ENCODE measurements at regions not wholly inside any gene's neighbourhood (a gene's known extent, or its start where the extent isn't known, plus 50 kb on each side); places are given as distances from the start of the nearest gene placed in this dataset.

DNA sequence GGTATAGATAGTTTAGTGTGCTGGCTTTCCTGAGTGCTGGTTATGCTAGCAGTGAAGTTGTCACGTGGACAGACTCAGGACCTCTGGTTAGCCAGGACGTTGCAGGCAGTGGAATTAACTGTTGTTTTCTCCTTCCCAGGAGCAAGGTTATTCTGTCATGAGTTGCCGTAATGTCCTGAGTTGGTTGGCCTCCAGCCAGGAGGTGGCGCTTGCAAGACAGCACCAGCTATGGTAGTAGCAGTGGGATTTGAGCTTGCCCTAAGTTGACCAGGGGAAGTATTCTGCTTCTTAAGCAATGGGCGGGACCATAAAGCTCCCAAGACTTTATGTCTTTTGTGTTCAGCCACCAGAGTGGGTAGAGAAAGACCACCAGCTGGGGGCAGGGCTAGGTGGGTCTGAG lies 240.7 kb upstream of the DNAJC19 start:
- no CpG with 5 or more reads among the region's 5 CpGs for WGBS, 2 donors (ENCODE audit: extremely low coverage in 2 of 2, insufficient read length in 2 of 2, insufficient replicate concordance in 1 of 2)
- H3K27me3 ChIP-seq (ENCODE audit: control insufficient read depth in 3 of 3, insufficient read depth in 3 of 3, low read depth in 1 of 3, low read length in 3 of 3) = no peaks in the 10 kb centered on the region
- DNase-seq (ENCODE audit: low spot score) = no peak
- H3K14ac ChIP-seq (ENCODE audit: low read length) = no peak overlapping the region
- no peak overlapping the region for H4K8ac ChIP-seq (ENCODE audit: low read depth, low read length)
- H3K4me3 ChIP-seq (ENCODE audit: low read length in 2 of 2) = no peak overlapping the region
- no peaks in the 10 kb centered on the region for H3K4me1 ChIP-seq (ENCODE audit: control insufficient read depth in 2 of 2, insufficient read depth in 1 of 2, low read depth in 1 of 2, low read length in 2 of 2)
- no peak overlapping the region for H2BK5ac ChIP-seq (ENCODE audit: low read length)
- no peak overlapping the region for H2AK5ac ChIP-seq (ENCODE audit: low read depth, low read length)
- no peaks in the 10 kb centered on the region for H3K36me3 ChIP-seq (replicated peaks in 1 of 2; ENCODE audit: control insufficient read depth in 2 of 2, insufficient read depth in 2 of 2, low read length in 2 of 2)
- no peaks in the 10 kb centered on the region for H3K79me1 ChIP-seq (ENCODE audit: low read depth, low read length)
- no peak overlapping the region for H3K18ac ChIP-seq (ENCODE audit: low read length)
- H3K4ac ChIP-seq (ENCODE audit: low read length) = no peak overlapping the region
- H2BK12ac ChIP-seq (ENCODE audit: low read length) = no peak overlapping the region
- no peak overlapping the region for H3K23ac ChIP-seq (ENCODE audit: low read depth, low read length, poor library complexity)
- no peak overlapping the region for H3K27ac ChIP-seq (replicated peaks; ENCODE audit: low read length)
- no peaks in the 10 kb centered on the region for H3K9me3 ChIP-seq (replicated peaks in 1 of 2; ENCODE audit: control insufficient read depth in 2 of 2, insufficient read depth in 1 of 2, low read depth in 1 of 2, low read length in 2 of 2)
- H4K91ac ChIP-seq (ENCODE audit: low read depth, low read length, poor library complexity) = no peak overlapping the region
- no peak overlapping the region for H3K4me2 ChIP-seq (ENCODE audit: insufficient read depth, low read length, poor library complexity, severe bottlenecking)
- no peak overlapping the region for H2BK15ac ChIP-seq (ENCODE audit: low read length)
- peak overlapping the region; percentile 68 for H2AFZ ChIP-seq (ENCODE audit: low read length)
- no peak overlapping the region for H3K9ac ChIP-seq (ENCODE audit: low read depth, low read length, poor library complexity)
- no peak overlapping the region for H2BK120ac ChIP-seq (ENCODE audit: low read depth, low read length)

DNA sequence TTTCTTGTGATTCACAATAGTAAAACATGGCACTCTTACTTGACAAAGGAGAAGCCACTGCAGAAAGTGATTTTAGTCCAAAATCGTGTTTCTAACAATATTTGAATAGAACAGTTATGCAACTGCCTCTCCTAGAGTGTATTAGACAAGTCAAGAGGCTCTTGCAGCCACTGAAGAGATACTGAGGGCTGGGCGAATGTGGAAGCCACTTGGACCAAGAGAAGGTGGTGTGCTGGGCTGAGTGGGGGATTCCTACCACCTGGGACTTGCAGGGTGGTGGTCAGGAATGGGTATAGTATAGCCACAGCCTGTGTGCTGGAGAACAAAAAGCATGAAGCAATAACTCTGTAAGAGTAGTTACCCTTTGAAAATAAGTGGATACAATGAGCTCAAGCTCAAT lies 223.8 kb upstream of the DNAJC19 start:
- Histone ChIP-seq H3K4me3 (ENCODE audit: low read length in 2 of 2) (no peak overlapping the region), H2AFZ (ENCODE audit: low read length) (no peak overlapping the region), H3K27ac (replicated peaks; ENCODE audit: low read length) (no peak overlapping the region), H3K79me1 (ENCODE audit: low read depth, low read length) (no peaks in the 10 kb centered on the region), H2BK12ac (ENCODE audit: low read length) (no peak overlapping the region), H3K14ac (ENCODE audit: low read length) (no peak overlapping the region), H2AK5ac (ENCODE audit: low read depth, low read length) (no peak overlapping the region), H2BK120ac (ENCODE audit: low read depth, low read length) (no peak overlapping the region), H4K8ac (ENCODE audit: low read depth, low read length) (no peak overlapping the region), H4K91ac (ENCODE audit: low read depth, low read length, poor library complexity) (no peak overlapping the region), H3K27me3 (ENCODE audit: control insufficient read depth in 3 of 3, insufficient read depth in 3 of 3, low read depth in 1 of 3, low read length in 3 of 3) (no peaks in the 10 kb centered on the region), H3K4ac (ENCODE audit: low read length) (no peak overlapping the region), H3K18ac (ENCODE audit: low read length) (no peak overlapping the region), H3K23ac (ENCODE audit: low read depth, low read length, poor library complexity) (no peak overlapping the region), H2BK15ac (ENCODE audit: low read length) (no peak overlapping the region), H3K9ac (ENCODE audit: low read depth, low read length, poor library complexity) (no peak overlapping the region), H3K4me2 (ENCODE audit: insufficient read depth, low read length, poor library complexity, severe bottlenecking) (no peak overlapping the region), H3K36me3 (replicated peaks in 1 of 2; ENCODE audit: control insufficient read depth in 2 of 2, insufficient read depth in 2 of 2, low read length in 2 of 2) (no peaks in the 10 kb centered on the region), H3K9me3 (replicated peaks in 1 of 2; ENCODE audit: control insufficient read depth in 2 of 2, insufficient read depth in 1 of 2, low read depth in 1 of 2, low read length in 2 of 2) (no peaks in the 10 kb centered on the region), H3K4me1 (ENCODE audit: control insufficient read depth in 2 of 2, insufficient read depth in 1 of 2, low read depth in 1 of 2, low read length in 2 of 2) (no peaks in the 10 kb centered on the region), H2BK5ac (ENCODE audit: low read length) (no peak overlapping the region)
- no CpG with 5 or more reads among the region's 2 CpGs for WGBS, 2 donors (ENCODE audit: extremely low coverage in 2 of 2, insufficient read length in 2 of 2, insufficient replicate concordance in 1 of 2)
- no peak for DNase-seq (ENCODE audit: low spot score)

DNA sequence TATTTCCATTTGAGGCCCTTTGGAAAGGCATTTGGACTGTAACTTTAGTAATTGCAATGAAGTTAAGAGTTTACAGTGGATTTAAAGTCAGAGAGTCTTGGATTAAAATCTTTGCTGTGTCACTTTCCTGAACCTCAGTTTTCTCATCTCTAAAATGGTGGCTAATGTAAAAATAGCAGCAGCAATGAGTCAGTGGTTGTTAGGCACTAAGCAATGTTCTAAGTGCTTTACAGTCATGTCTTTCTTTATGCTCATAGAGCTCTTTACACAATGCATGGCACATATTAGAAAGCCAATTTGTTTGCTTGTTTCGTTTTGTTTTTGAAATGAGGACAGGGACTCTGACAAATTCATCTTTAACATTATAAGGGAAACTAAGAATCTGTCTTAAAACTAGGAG lies 222.7 kb upstream of the DNAJC19 start:
- H4K8ac ChIP-seq (ENCODE audit: low read depth, low read length) = no peak overlapping the region
- H2BK5ac ChIP-seq (ENCODE audit: low read length) = no peak overlapping the region
- H2BK15ac ChIP-seq (ENCODE audit: low read length) = no peak overlapping the region
- no peak overlapping the region for H3K23ac ChIP-seq (ENCODE audit: low read depth, low read length, poor library complexity)
- H3K9ac ChIP-seq (ENCODE audit: low read depth, low read length, poor library complexity) = no peak overlapping the region
- no peaks in the 10 kb centered on the region for H3K9me3 ChIP-seq (replicated peaks in 1 of 2; ENCODE audit: control insufficient read depth in 2 of 2, insufficient read depth in 1 of 2, low read depth in 1 of 2, low read length in 2 of 2)
- no peak overlapping the region for H3K4me3 ChIP-seq (ENCODE audit: low read length in 2 of 2)
- WGBS, 2 donors (ENCODE audit: extremely low coverage in 2 of 2, insufficient read length in 2 of 2, insufficient replicate concordance in 1 of 2) = no CpG with 5 or more reads among the region's 1 CpG
- DNase-seq (ENCODE audit: low spot score) = no peak
- no peak overlapping the region for H2BK12ac ChIP-seq (ENCODE audit: low read length)
- no peak overlapping the region for H2AFZ ChIP-seq (ENCODE audit: low read length)
- H2AK5ac ChIP-seq (ENCODE audit: low read depth, low read length) = no peak overlapping the region
- H3K79me1 ChIP-seq (ENCODE audit: low read depth, low read length) = no peaks in the 10 kb centered on the region
- no peak overlapping the region for H2BK120ac ChIP-seq (ENCODE audit: low read depth, low read length)
- no peak overlapping the region for H3K14ac ChIP-seq (ENCODE audit: low read length)
- H3K27me3 ChIP-seq (ENCODE audit: control insufficient read depth in 3 of 3, insufficient read depth in 3 of 3, low read depth in 1 of 3, low read length in 3 of 3) = no peaks in the 10 kb centered on the region
- H3K4me2 ChIP-seq (ENCODE audit: insufficient read depth, low read length, poor library complexity, severe bottlenecking) = no peak overlapping the region
- H3K4me1 ChIP-seq (ENCODE audit: control insufficient read depth in 2 of 2, insufficient read depth in 1 of 2, low read depth in 1 of 2, low read length in 2 of 2) = no peaks in the 10 kb centered on the region
- H4K91ac ChIP-seq (ENCODE audit: low read depth, low read length, poor library complexity) = no peak overlapping the region
- no peak overlapping the region for H3K18ac ChIP-seq (ENCODE audit: low read length)
- no peak overlapping the region for H3K4ac ChIP-seq (ENCODE audit: low read length)
- H3K27ac ChIP-seq (replicated peaks; ENCODE audit: low read length) = no peak overlapping the region
- no peaks in the 10 kb centered on the region for H3K36me3 ChIP-seq (replicated peaks in 1 of 2; ENCODE audit: control insufficient read depth in 2 of 2, insufficient read depth in 2 of 2, low read length in 2 of 2)

DNA sequence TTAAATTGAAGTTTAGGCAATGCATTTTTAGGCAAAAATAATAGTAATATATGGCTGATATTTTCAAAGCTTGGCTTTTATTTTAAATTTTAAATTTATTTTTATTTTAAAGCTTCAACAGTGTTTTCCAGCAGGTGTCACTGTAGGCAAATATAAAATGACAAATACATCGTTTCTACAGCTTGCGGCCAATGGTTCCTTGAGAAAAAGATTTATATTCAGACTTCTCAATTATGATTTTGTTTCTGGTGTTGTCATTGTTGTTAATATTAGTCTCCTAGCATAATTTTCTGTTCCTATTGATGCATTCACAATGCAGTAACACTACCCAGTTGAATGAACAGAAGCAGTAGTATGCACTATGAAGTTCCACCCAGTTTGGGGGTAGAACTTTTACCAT lies 220.7 kb upstream of the DNAJC19 start:
- peak; percentile 9 for DNase-seq (ENCODE audit: low spot score)
- Histone ChIP-seq H2AFZ (ENCODE audit: low read length) (no peak overlapping the region), H3K18ac (ENCODE audit: low read length) (no peak overlapping the region), H2BK5ac (ENCODE audit: low read length) (no peak overlapping the region), H3K36me3 (replicated peaks in 1 of 2; ENCODE audit: control insufficient read depth in 2 of 2, insufficient read depth in 2 of 2, low read length in 2 of 2) (no peaks in the 10 kb centered on the region), H3K27me3 (ENCODE audit: control insufficient read depth in 3 of 3, insufficient read depth in 3 of 3, low read depth in 1 of 3, low read length in 3 of 3) (no peaks in the 10 kb centered on the region), H3K14ac (ENCODE audit: low read length) (no peak overlapping the region), H2BK15ac (ENCODE audit: low read length) (no peak overlapping the region), H3K4me3 (ENCODE audit: low read length in 2 of 2) (no peak overlapping the region), H3K27ac (replicated peaks; ENCODE audit: low read length) (no peak overlapping the region), H3K4me1 (ENCODE audit: control insufficient read depth in 2 of 2, insufficient read depth in 1 of 2, low read depth in 1 of 2, low read length in 2 of 2) (no peaks in the 10 kb centered on the region), H3K23ac (ENCODE audit: low read depth, low read length, poor library complexity) (no peak overlapping the region), H2BK120ac (ENCODE audit: low read depth, low read length) (no peak overlapping the region), H3K9me3 (replicated peaks in 1 of 2; ENCODE audit: control insufficient read depth in 2 of 2, insufficient read depth in 1 of 2, low read depth in 1 of 2, low read length in 2 of 2) (no peaks in the 10 kb centered on the region), H2BK12ac (ENCODE audit: low read length) (no peak overlapping the region), H3K4ac (ENCODE audit: low read length) (no peak overlapping the region), H4K91ac (ENCODE audit: low read depth, low read length, poor library complexity) (no peak overlapping the region), H2AK5ac (ENCODE audit: low read depth, low read length) (no peak overlapping the region), H3K79me1 (ENCODE audit: low read depth, low read length) (no peaks in the 10 kb centered on the region), H3K4me2 (ENCODE audit: insufficient read depth, low read length, poor library complexity, severe bottlenecking) (no peak overlapping the region), H3K9ac (ENCODE audit: low read depth, low read length, poor library complexity) (no peak overlapping the region), H4K8ac (ENCODE audit: low read depth, low read length) (no peak overlapping the region)
- WGBS, 2 donors (ENCODE audit: extremely low coverage in 2 of 2, insufficient read length in 2 of 2, insufficient replicate concordance in 1 of 2) = no CpG with 5 or more reads among the region's 2 CpGs
